Pancreas (tissue), 10 donors: ENCODE measurements at regions not wholly inside any gene's neighbourhood (a gene's known extent, or its start where the extent isn't known, plus 50 kb on each side); places are given as distances from the start of the nearest gene placed in this dataset.
"Not testable (repeated sequence)": the region's sequence is repeated elsewhere in the genome, so short reads cannot be mapped to it uniquely, and the experiment has no call there.

Source experiments
- ATAC-seq, 4 donors: fragments of 200-7000 bp; cut with Tn5 transposase; one replicate each; pipeline versions ENCODE4 v1.8.0 to v1.9.1; 2020; ENCODE audit warnings: mild to moderate bottlenecking in 4 of 4, moderate library complexity in 4 of 4
- DNase-seq, 6 donors: peaks; one replicate each; pipeline ENCODE4 v3.0.0-alpha.2; 2020
- FAIRE-seq: peaks from 2 replicates; lab custom pipeline; 2012; peaks lifted over from hg19 to GRCh38; lab: Jason Lieb, UNC
- H3K27ac ChIP-seq, 4 donors: fragments of 200-600 bp; sonication (generic); 1 replicate in 3 of 4; 2 replicates in 1 of 4; pipeline versions ENCODE4 v1.5.0 to v1.8.0; 2020
- H3K27me3 ChIP-seq, 4 donors: fragments of 200-600 bp; one replicate each; pipeline ENCODE4 v1.8.0; 2021
- H3K36me3 ChIP-seq, 3 donors: fragments of 200-600 bp; sonication (generic) in 1 of 3; one replicate each; pipeline versions ENCODE4 v1.5.0 to v1.8.0; 2020 to 2021
- H3K4me1 ChIP-seq, 3 donors: fragments of 200-600 bp; one replicate each; pipeline ENCODE4 v1.8.0; 2021
- H3K4me3 ChIP-seq, 4 donors: fragments of 200-600 bp; sonication (generic) in 2 of 4; one replicate each; pipeline versions ENCODE4 v1.5.0 to v1.8.0; 2020 to 2021
- H3K9me3 ChIP-seq, 4 donors: fragments of 200-600 bp; one replicate each; pipeline ENCODE4 v1.8.0; 2021
- CTCF ChIP-seq, 4 donors: fragments of 200-600 bp; sonication (generic) in 3 of 4; IDR thresholded peaks; one replicate each; pipeline versions ENCODE4 v1.5.0 to v1.8.0; 2021; ENCODE audit warnings: antibody characterized with exemption in 4 of 4
- WGBS, 2 donors: extraction: QIAGEN DNeasy Blood & Tissue Kit; methylation state at CpG; one replicate each; pipeline ENCODE4 v1.1.7; 2013; 5-methylcytosine and 5-hydroxymethylcytosine counted together
- intact Hi-C, 3 donors: fragments of 100-400 bp; cut with DNase I; formaldehyde crosslinking; loops; one replicate each; pipeline versions ENCODE4 v1.11.1 to v1.14.2; 2022
- donor health status: healthy with polysubstance abuse.
- donor health status: DM: no; HTN: no; CAD: no; lungs with moderate emphysema.
- donor health status: DM: no; HTN: no; CAD: no.
- donor health status: control.
- donor health status: control.
- donor health status: Bipolar disorder and iron deficiency.
- donor health status: DM: yes; HTN: yes; CAD: no.
- donor health status: DM: no; HTN: no; CAD: no.
- donor health status: DM: no; HTN: no; CAD: no.
- donor health status: DM: yes; HTN: yes; CAD: no.

GRCh38 chr9:109640580-109641371, 139.2 kb upstream of the PALM2AKAP2 start:
- 3% methylated on average over 53 to 59 of the region's 59 CpGs for WGBS, 2 donors
- H3K27me3 ChIP-seq: peaks cover 0 to 17% (median 6%) of the 10 kb centered on the region in 4 donors
- H3K4me1 ChIP-seq: peaks cover 0 to 10% (median 0%) of the 10 kb centered on the region in 3 donors
- peak overlapping the region in 2 of 4 donors; percentile 24 to 45 for H3K4me3 ChIP-seq
- TF ChIP-seq CTCF (IDR thresholded peaks at IDR 0.05): no peak
- intact Hi-C loops: no loop called here
- FAIRE-seq: no peak
- H3K27ac ChIP-seq: no peak overlapping the region
- DNase-seq: peak; percentile 10 to 73 (median 29)
- no peaks in the 10 kb centered on the region for H3K36me3 ChIP-seq
- ATAC-seq: peak in 3 of 4 donors; percentile 57 to 78 (median 74)
- no peaks in the 10 kb centered on the region for H3K9me3 ChIP-seq

GRCh38 chr9:109641372-109641659, 138.7 kb upstream of the PALM2AKAP2 start:
- WGBS, 2 donors: 26 to 35% methylated on average over 8 of the region's 8 CpGs
- ATAC-seq (no peak), FAIRE-seq (no peak), DNase-seq (no peak)
- TF ChIP-seq CTCF (IDR thresholded peaks at IDR 0.05): no peak
- intact Hi-C loops: no loop called here
- Histone ChIP-seq H3K9me3 (no peaks in the 10 kb centered on the region), H3K4me3 (no peak overlapping the region), H3K36me3 (no peaks in the 10 kb centered on the region), H3K27me3 (peaks cover 0 to 17% (median 6%) of the 10 kb centered on the region in 4 donors), H3K27ac (no peak overlapping the region), H3K4me1 (peaks cover 0 to 10% (median 0%) of the 10 kb centered on the region in 3 donors)

- DNase-seq: no peak
- no peak for ATAC-seq
- Histone ChIP-seq H3K4me3 (no peak overlapping the region), H3K27me3 (no peaks in the 10 kb centered on the region), H3K27ac (no peak overlapping the region), H3K9me3 (no peaks in the 10 kb centered on the region), H3K36me3 (no peaks in the 10 kb centered on the region), H3K4me1 (no peaks in the 10 kb centered on the region)
- intact Hi-C loops: no loop called here
- TF ChIP-seq CTCF (IDR thresholded peaks at IDR 0.05): no peak
- WGBS, 2 donors: 55 to 83% methylated on average over 1 of the region's 1 CpG
- no peak for FAIRE-seq
Measured at GRCh38 chr9:109652112-109652511, 127.9 kb upstream of the PALM2AKAP2 start.

- H3K4me1 ChIP-seq: no peaks in the 10 kb centered on the region
- H3K27me3 ChIP-seq: no peaks in the 10 kb centered on the region
- FAIRE-seq (no peak), DNase-seq (no peak), ATAC-seq (peak in 1 of 4 donors; percentile 63)
- WGBS, 2 donors: 38 to 45% methylated on average over 4 of the region's 4 CpGs
- no peaks in the 10 kb centered on the region for H3K9me3 ChIP-seq
- no peak overlapping the region for H3K27ac ChIP-seq
- no peak overlapping the region for H3K4me3 ChIP-seq
- H3K36me3 ChIP-seq: no peaks in the 10 kb centered on the region
- no peak for TF ChIP-seq CTCF (IDR thresholded peaks at IDR 0.05)
- intact Hi-C loops: no loop called here
Measured at GRCh38 chr9:109652971-109653370, 127.0 kb upstream of the PALM2AKAP2 start.

- no peak overlapping the region for H3K27ac ChIP-seq
- intact Hi-C loops: no loop called here
- H3K27me3 ChIP-seq: no peaks in the 10 kb centered on the region
- no peaks in the 10 kb centered on the region for H3K4me1 ChIP-seq
- no peak overlapping the region for H3K4me3 ChIP-seq
- no peaks in the 10 kb centered on the region for H3K9me3 ChIP-seq
- ATAC-seq (no peak), FAIRE-seq (no peak), DNase-seq (no peak)
- TF ChIP-seq CTCF (IDR thresholded peaks at IDR 0.05): no peak
- H3K36me3 ChIP-seq: no peaks in the 10 kb centered on the region
- 66 to 79% methylated on average over 2 of the region's 2 CpGs for WGBS, 2 donors
Measured at GRCh38 chr9:109653470-109653869, 126.5 kb upstream of the PALM2AKAP2 start.

GRCh38 chr9:109663978-109664377, 116.0 kb upstream of the PALM2AKAP2 start:
- DNase-seq, intact Hi-C loops, ATAC-seq, H3K27me3 ChIP-seq, FAIRE-seq, H3K36me3 ChIP-seq, H3K4me3 ChIP-seq, H3K4me1 ChIP-seq, H3K27ac ChIP-seq, H3K9me3 ChIP-seq: not testable (repeated sequence)
- 70 to 71% methylated on average over 4 of the region's 4 CpGs for WGBS, 2 donors

GRCh38 chr9:109665736-109666135, 114.3 kb upstream of the PALM2AKAP2 start:
- H3K27me3 ChIP-seq, DNase-seq, H3K9me3 ChIP-seq, intact Hi-C loops, H3K4me1 ChIP-seq, H3K27ac ChIP-seq, H3K4me3 ChIP-seq, H3K36me3 ChIP-seq, ATAC-seq, FAIRE-seq: not testable (repeated sequence)
- WGBS, 2 donors: 53 to 57% methylated on average over 7 of the region's 7 CpGs
